PC-9 (cell line): ENCODE measurements at regions not wholly inside any gene's neighbourhood (a gene's known extent, or its start where the extent isn't known, plus 50 kb on each side); places are given as distances from the start of the nearest gene placed in this dataset.

Experiments
- BruUV-seq: library from RNA; stranded (reverse); fragments of 400-500 nt; replicated peaks from 2 replicates; lab custom pipeline; 2021; lab: Mats Ljungman, UMichigan
- CTCF ChIA-PET: fragments of 300-600 bp; sonication (Branson Sonifier 250); formaldehyde crosslinking; loops from one replicate; lab custom pipeline; 2022; ENCODE audit warnings: antibody characterized with exemption; lab: Charles Lee
- POLR2A ChIA-PET: fragments of 300-600 bp; sonication (Branson Sonifier 250); formaldehyde crosslinking; loops from one replicate; lab custom pipeline; 2022; ENCODE audit warnings: antibody characterized with exemption; ENCODE audit not compliant: unreplicated experiment; lab: Charles Lee
- DNase-seq, 2 experiments: peaks; one replicate each; pipeline versions ENCODE4 v3.0.0 to v3.0.0-alpha.2; 2015 to 2022; ENCODE audit warnings: mixed read lengths in 1 of 2
- H2AFZ ChIP-seq: fragments of 200-600 bp; sonication (generic); 2 replicates; pipeline ENCODE4 v1.8.1; 2017; ENCODE audit warnings: antibody characterized with exemption
- H3F3A ChIP-seq: fragments of 200-600 bp; sonication (generic); 2 replicates; pipeline ENCODE4 v1.8.1; 2017; ENCODE audit warnings: antibody characterized with exemption, mild to moderate bottlenecking, low read depth; ENCODE audit not compliant: insufficient read depth
- H3K27ac ChIP-seq: fragments of 200-600 bp; sonication (generic); 2 replicates; pipeline ENCODE4 v1.6.1; 2016; ENCODE audit warnings: mixed run types
- H3K27me3 ChIP-seq: fragments of 200-600 bp; sonication (generic); 2 replicates; pipeline ENCODE4 v1.6.1; 2016; ENCODE audit warnings: low read depth, mixed run types; ENCODE audit not compliant: insufficient read depth
- H3K36me3 ChIP-seq: fragments of 200-600 bp; sonication (generic); 2 replicates; pipeline ENCODE4 v1.6.1; 2016; ENCODE audit warnings: low read depth, mixed run types
- H3K4me1 ChIP-seq: fragments of 200-600 bp; sonication (generic); replicated peaks from 2 replicates; pipeline ENCODE4 v1.6.1; 2016; ENCODE audit warnings: mixed run types; ENCODE audit not compliant: insufficient read depth
- H3K4me2 ChIP-seq: fragments of 200-600 bp; sonication (generic); 2 replicates; pipeline ENCODE4 v1.6.1; 2017; ENCODE audit warnings: mixed run types
- H3K4me3 ChIP-seq: fragments of 200-600 bp; sonication (generic); 2 replicates; pipeline ENCODE4 v1.6.1; 2016; ENCODE audit warnings: mixed run types
- H3K79me2 ChIP-seq: fragments of 200-600 bp; sonication (generic); 2 replicates; pipeline ENCODE4 v1.6.1; 2017; ENCODE audit warnings: low read depth, mixed run types
- H3K9me2 ChIP-seq: fragments of 200-600 bp; sonication (generic); 2 replicates; pipeline ENCODE4 v1.8.1; 2017; ENCODE audit warnings: mild to moderate bottlenecking; ENCODE audit not compliant: insufficient read depth
- H3K9me3 ChIP-seq: fragments of 200-600 bp; sonication (generic); 2 replicates; pipeline ENCODE4 v1.8.1; 2016; ENCODE audit warnings: low read depth; ENCODE audit not compliant: insufficient read depth
- H4K20me1 ChIP-seq: fragments of 200-600 bp; sonication (generic); 2 replicates; pipeline ENCODE4 v1.8.1; 2017; ENCODE audit not compliant: insufficient read depth
- EZH2 ChIP-seq: fragments of 200-600 bp; sonication (generic); IDR thresholded peaks from 2 replicates; pipeline ENCODE4 v1.8.0; 2017; ENCODE audit warnings: antibody characterized with exemption, low read depth
- intact Hi-C: fragments of 100-400 bp; cut with micrococcal nuclease; formaldehyde crosslinking; loops from one replicate; pipeline ENCODE4 v1.10.0; 2022; ENCODE audit not compliant: unreplicated experiment
- TF ChIP-seq, protein P1 (sequence below): fragments of 200-600 bp; sonication (generic); conservative IDR thresholded peaks from 2 replicates; pipeline ENCODE4 v1.6.1; 2017; ENCODE audit warnings: mixed run types, antibody characterized with exemption, mild to moderate bottlenecking, moderate library complexity

- Histone ChIP-seq H3K4me3 (no peak overlapping the region), H3K4me1 (no peaks in the 10 kb centered on the region), H2AFZ (no peak overlapping the region), H3F3A (no peaks in the 10 kb centered on the region), H3K9me2 (no peaks in the 10 kb centered on the region), H3K79me2 (no peaks in the 10 kb centered on the region), H3K27me3 (no peaks in the 10 kb centered on the region), H3K36me3 (no peaks in the 10 kb centered on the region), H3K4me2 (no peak overlapping the region), H4K20me1 (no peaks in the 10 kb centered on the region), H3K27ac (no peak overlapping the region), H3K9me3 (0 out of 2 replicates have a peak, but pooled peaks cover 5% of the 10 kb centered on the region)
- CTCF ChIA-PET = interaction anchor here (0.7 kb wide), 1 partner anchor 87 kb away, joined by 6 read pairs; no protein-coding TSS in a partner anchor
- TF ChIP-seq EZH2 = no peak
- TF ChIP-seq, protein P1, sequence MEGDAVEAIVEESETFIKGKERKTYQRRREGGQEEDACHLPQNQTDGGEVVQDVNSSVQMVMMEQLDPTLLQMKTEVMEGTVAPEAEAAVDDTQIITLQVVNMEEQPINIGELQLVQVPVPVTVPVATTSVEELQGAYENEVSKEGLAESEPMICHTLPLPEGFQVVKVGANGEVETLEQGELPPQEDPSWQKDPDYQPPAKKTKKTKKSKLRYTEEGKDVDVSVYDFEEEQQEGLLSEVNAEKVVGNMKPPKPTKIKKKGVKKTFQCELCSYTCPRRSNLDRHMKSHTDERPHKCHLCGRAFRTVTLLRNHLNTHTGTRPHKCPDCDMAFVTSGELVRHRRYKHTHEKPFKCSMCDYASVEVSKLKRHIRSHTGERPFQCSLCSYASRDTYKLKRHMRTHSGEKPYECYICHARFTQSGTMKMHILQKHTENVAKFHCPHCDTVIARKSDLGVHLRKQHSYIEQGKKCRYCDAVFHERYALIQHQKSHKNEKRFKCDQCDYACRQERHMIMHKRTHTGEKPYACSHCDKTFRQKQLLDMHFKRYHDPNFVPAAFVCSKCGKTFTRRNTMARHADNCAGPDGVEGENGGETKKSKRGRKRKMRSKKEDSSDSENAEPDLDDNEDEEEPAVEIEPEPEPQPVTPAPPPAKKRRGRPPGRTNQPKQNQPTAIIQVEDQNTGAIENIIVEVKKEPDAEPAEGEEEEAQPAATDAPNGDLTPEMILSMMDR = no peak
- BruUV-seq = no TSS peak
- POLR2A ChIA-PET = no interaction called here
- DNase-seq = no peak
- intact Hi-C loops = no loop called here
These were observed 268.4 kb downstream of the ETS1 start for GRCh38 chr11:128318856-128319474.

DNA sequence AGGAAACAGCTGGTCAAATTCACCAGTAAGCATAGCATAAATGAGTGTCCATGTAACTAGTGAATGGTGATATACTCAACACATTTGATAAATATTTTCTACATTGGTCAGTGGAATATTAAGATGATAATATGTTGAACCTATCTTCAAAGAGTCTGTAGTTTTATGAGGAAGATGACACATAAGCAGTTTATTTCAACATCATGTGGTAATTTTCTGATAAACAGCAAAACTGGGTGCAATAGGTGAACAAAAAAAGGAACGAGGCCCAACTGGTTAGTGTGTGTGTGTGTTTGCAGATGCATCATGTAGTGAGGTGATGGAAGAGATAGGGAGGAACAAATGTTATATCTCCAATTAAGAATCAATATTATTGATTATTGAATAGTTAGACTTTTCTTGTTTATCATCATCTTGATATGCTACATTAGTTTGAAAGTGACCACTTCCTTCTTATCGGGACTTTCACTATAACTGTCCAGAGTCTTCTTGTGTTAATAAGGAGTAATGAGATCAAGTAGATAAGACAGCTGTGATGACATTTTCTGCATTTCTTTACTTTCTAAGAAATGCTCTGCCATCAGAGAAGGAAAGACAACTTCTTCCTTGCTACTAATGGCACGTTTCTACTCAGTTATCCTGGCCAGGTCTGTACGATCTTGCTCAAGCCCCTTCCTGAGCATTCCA lies 270.7 kb downstream of the ETS1 start:
- no peak for DNase-seq
- no peaks in the 10 kb centered on the region for H3K9me2 ChIP-seq
- H3K27me3 ChIP-seq = no peaks in the 10 kb centered on the region
- no peaks in the 10 kb centered on the region for H3K4me1 ChIP-seq
- no peak overlapping the region for H3K4me3 ChIP-seq
- no peaks in the 10 kb centered on the region for H3F3A ChIP-seq
- no peaks in the 10 kb centered on the region for H4K20me1 ChIP-seq
- H3K36me3 ChIP-seq = no peaks in the 10 kb centered on the region
- POLR2A ChIA-PET = no interaction called here
- BruUV-seq = no TSS peak
- CTCF ChIA-PET = no interaction called here
- no peaks in the 10 kb centered on the region for H3K79me2 ChIP-seq
- intact Hi-C loops = no loop called here
- no peak for TF ChIP-seq EZH2
- TF ChIP-seq, protein P1 = no peak
- no peak overlapping the region for H3K27ac ChIP-seq
- H3K9me3 ChIP-seq = 0 out of 2 replicates have a peak, but pooled peaks cover 5% of the 10 kb centered on the region
- no peak overlapping the region for H3K4me2 ChIP-seq
- no peak overlapping the region for H2AFZ ChIP-seq

GRCh38 chr11:128315933-128316332 lies 271.4 kb downstream of the ETS1 start:
- Histone ChIP-seq H3K27me3 (no peaks in the 10 kb centered on the region), H3K36me3 (no peaks in the 10 kb centered on the region), H3F3A (no peaks in the 10 kb centered on the region), H3K4me2 (no peak overlapping the region), H2AFZ (no peak overlapping the region), H3K9me3 (0 out of 2 replicates have a peak, but pooled peaks cover 5% of the 10 kb centered on the region), H3K9me2 (no peaks in the 10 kb centered on the region), H3K79me2 (no peaks in the 10 kb centered on the region), H4K20me1 (no peaks in the 10 kb centered on the region), H3K4me3 (no peak overlapping the region), H3K4me1 (no peaks in the 10 kb centered on the region), H3K27ac (no peak overlapping the region)
- CTCF ChIA-PET = no interaction called here
- TF ChIP-seq, protein P1 = no peak
- TF ChIP-seq EZH2 = no peak
- intact Hi-C loops = no loop called here
- POLR2A ChIA-PET = no interaction called here
- BruUV-seq = no TSS peak
- DNase-seq = no peak
